OCI-LY1 (cell line): ENCODE measurements at regions not wholly inside any gene's neighbourhood (a gene's known extent, or its start where the extent isn't known, plus 50 kb on each side); places are given as distances from the start of the nearest gene placed in this dataset.

Experiments used
- CTCF ChIP-seq: fragments of 200-600 bp; sonication (generic), shearing (Covaris generic); IDR thresholded peaks from 2 replicates; pipeline ENCODE4 v1.5.1; 2017; ENCODE audit warnings: mild to moderate bottlenecking, antibody characterized with exemption, low read length, moderate library complexity, mixed read lengths
- EZH2 ChIP-seq: fragments of 200-600 bp; sonication (generic), shearing (Covaris generic); IDR thresholded peaks from 2 replicates; pipeline ENCODE4 v1.8.0; 2017; ENCODE audit warnings: borderline replicate concordance, mixed run types, mild to moderate bottlenecking, antibody characterized with exemption, low read length, moderate library complexity, mixed read lengths

- no peak for TF ChIP-seq CTCF
- no peak for TF ChIP-seq EZH2
Observed at GRCh38 chr13:75913925-75914324, 277.8 kb downstream of the LMO7 start.
